ENCODE measurements at regions not wholly inside any gene's neighbourhood (a gene's known extent, or its start where the extent isn't known, plus 50 kb on each side); places are given as distances from the start of the nearest gene placed in this dataset.

DNA sequence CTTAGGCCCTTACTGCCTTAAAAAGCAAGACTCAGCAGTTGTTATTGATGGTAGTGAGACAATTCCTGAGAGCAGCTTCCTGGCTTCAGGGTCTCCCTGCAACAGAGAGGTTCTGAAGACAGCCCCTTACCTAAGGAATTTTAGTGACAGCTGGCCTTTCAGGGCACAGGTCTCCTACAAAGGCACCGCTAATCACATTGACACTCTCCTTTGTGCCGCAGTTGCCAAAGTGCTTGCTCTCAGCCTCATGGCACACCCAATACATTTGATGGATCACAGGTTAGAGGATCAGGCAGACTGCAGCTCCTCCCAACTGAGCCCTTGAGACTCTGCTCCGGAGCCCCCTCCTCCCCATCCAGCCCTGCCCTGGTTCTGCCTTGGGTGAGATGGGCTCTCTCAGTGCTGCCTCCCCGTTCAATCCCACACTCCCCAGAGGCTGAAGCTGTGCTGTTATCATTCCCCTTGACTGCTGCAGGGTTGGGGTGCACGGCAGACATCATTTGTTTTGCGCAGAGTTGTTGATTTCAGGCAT is 198.2 kb downstream of the EMX2 start:
- Histone ChIP-seq H3K4me3 (ENCODE audit: low read length in 2 of 2) (no peak overlapping the region), H3K4me1 (ENCODE audit: control insufficient read depth in 1 of 2, insufficient read depth in 2 of 2, low read length in 2 of 2) (no peaks in the 10 kb centered on the region), H3K36me3 (ENCODE audit: control insufficient read depth in 1 of 2, insufficient read depth in 2 of 2, low read length in 1 of 2) (no peaks in the 10 kb centered on the region), H3K27me3 (ENCODE audit: control insufficient read depth in 1 of 2, insufficient read depth in 2 of 2, low read length in 1 of 2) (no peaks in the 10 kb centered on the region), H3K9me3 (ENCODE audit: control insufficient read depth, low read length) (no peaks in the 10 kb centered on the region), H3K27ac (ENCODE audit: low read depth in 1 of 2, low read length in 2 of 2) (no peak overlapping the region)
- DNase-seq, result no peak
- ATAC-seq (ENCODE audit: low FRiP score), result no peak
- 51 to 57% methylated on average over 6 of the region's 6 CpGs for WGBS, 2 donors
- intact Hi-C loops (cut with DNase I), result no loop called here

- H3K36me3 ChIP-seq (ENCODE audit: control insufficient read depth in 1 of 2, insufficient read depth in 2 of 2, low read length in 1 of 2), result no peaks in the 10 kb centered on the region
- no peaks in the 10 kb centered on the region for H3K27me3 ChIP-seq (ENCODE audit: control insufficient read depth in 1 of 2, insufficient read depth in 2 of 2, low read length in 1 of 2)
- WGBS, 2 donors, result 79 to 80% methylated on average over 4 of the region's 4 CpGs
- DNase-seq (no peak), ATAC-seq (ENCODE audit: low FRiP score) (no peak)
- intact Hi-C loops (cut with DNase I), result no loop called here
- H3K9me3 ChIP-seq (ENCODE audit: control insufficient read depth, low read length), result no peaks in the 10 kb centered on the region
- no peak overlapping the region for H3K4me3 ChIP-seq (ENCODE audit: low read length in 2 of 2)
- H3K27ac ChIP-seq (ENCODE audit: low read depth in 1 of 2, low read length in 2 of 2), result no peak overlapping the region
- no peaks in the 10 kb centered on the region for H3K4me1 ChIP-seq (ENCODE audit: control insufficient read depth in 1 of 2, insufficient read depth in 2 of 2, low read length in 2 of 2)
Measured at GRCh38 chr10:117741524-117741923, 199.0 kb downstream of the EMX2 start.

GRCh38 chr10:117743509-117743908 is 201.0 kb downstream of the EMX2 start:
- ATAC-seq (ENCODE audit: low FRiP score) (no peak), DNase-seq (no peak)
- Histone ChIP-seq H3K36me3 (ENCODE audit: control insufficient read depth in 1 of 2, insufficient read depth in 2 of 2, low read length in 1 of 2) (no peaks in the 10 kb centered on the region), H3K27me3 (ENCODE audit: control insufficient read depth in 1 of 2, insufficient read depth in 2 of 2, low read length in 1 of 2) (no peaks in the 10 kb centered on the region), H3K4me3 (ENCODE audit: low read length in 2 of 2) (no peak overlapping the region), H3K9me3 (ENCODE audit: control insufficient read depth, low read length) (no peaks in the 10 kb centered on the region), H3K4me1 (ENCODE audit: control insufficient read depth in 1 of 2, insufficient read depth in 2 of 2, low read length in 2 of 2) (no peaks in the 10 kb centered on the region), H3K27ac (ENCODE audit: low read depth in 1 of 2, low read length in 2 of 2) (no peak overlapping the region)
- intact Hi-C loops (cut with DNase I), result no loop called here
- WGBS, 2 donors, result 81% methylated on average over 7 of the region's 7 CpGs

DNA sequence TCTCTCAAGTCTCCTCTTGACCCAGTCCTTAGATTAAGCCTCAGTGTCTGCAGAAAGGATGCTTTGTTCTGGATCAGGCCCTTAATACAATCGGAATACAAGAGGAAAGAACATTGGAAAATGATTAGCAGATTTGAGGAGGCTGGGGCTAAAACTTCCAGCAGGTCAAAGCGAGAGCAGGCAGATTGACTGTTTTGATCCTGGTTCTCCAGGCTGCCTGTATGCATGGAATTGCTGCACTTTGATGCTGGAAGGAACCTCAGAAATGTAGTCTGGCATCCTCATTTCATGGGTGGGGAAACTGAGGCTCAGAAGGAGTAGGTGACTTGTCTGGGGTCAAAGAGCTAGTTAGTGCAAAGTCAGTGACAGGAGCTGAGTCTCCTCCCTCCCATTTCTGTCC is 202.8 kb downstream of the EMX2 start:
- intact Hi-C loops (cut with DNase I), result no loop called here
- DNase-seq, result no peak
- Histone ChIP-seq H3K36me3 (ENCODE audit: control insufficient read depth in 1 of 2, insufficient read depth in 2 of 2, low read length in 1 of 2) (no peaks in the 10 kb centered on the region), H3K27me3 (ENCODE audit: control insufficient read depth in 1 of 2, insufficient read depth in 2 of 2, low read length in 1 of 2) (no peaks in the 10 kb centered on the region), H3K4me1 (ENCODE audit: control insufficient read depth in 1 of 2, insufficient read depth in 2 of 2, low read length in 2 of 2) (no peaks in the 10 kb centered on the region), H3K9me3 (ENCODE audit: control insufficient read depth, low read length) (no peaks in the 10 kb centered on the region), H3K27ac (ENCODE audit: low read depth in 1 of 2, low read length in 2 of 2) (no peak overlapping the region), H3K4me3 (ENCODE audit: low read length in 2 of 2) (no peak overlapping the region)
- WGBS, 2 donors, result 77 to 81% methylated on average over 2 of the region's 2 CpGs
- ATAC-seq (ENCODE audit: low FRiP score), result no peak

DNA sequence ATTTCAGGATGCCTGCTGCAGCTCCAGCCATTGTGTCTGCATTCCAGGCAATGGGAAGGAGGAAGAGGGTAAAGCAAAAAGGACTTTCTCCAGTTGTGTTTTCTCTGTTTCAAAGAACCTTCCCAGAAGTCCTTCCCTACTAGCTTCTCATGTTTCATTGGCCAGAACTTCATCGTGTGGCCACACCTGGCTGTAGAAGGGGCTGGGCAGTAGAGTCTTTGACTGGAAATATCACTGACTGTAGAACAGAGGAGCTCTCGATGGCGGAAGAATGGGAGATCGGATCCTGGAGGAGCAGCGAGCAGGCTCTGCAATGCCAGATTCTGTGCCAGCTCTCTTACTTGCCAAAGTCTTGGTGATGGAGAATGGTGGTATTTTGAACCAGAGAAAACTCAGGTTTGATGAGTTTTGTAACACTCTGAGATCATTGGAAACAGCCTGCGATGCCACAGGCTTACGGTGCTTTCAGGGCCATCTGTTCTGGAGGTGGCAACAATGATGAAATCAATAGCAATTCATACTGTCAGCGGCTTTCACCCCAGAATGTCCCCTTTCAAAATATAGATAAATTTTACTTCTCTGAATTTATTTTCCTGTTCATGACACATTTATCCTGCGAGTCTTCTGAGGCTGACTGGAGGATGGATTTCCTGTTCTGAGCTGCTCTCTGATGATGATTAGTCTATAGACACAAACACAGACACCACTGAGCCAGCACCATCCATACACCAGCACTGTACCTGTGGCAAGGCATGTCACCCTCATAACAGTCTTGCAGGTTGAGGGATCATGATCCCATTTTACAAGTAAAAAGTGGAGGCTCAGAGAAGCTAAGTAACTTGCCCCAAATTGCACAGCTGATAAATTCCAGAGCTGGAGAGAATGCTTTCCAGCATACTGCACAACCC is 204.2 kb downstream of the EMX2 start:
- no peak for ATAC-seq (ENCODE audit: low FRiP score)
- Histone ChIP-seq H3K27ac (ENCODE audit: low read depth in 1 of 2, low read length in 2 of 2) (no peak overlapping the region), H3K9me3 (ENCODE audit: control insufficient read depth, low read length) (no peaks in the 10 kb centered on the region), H3K36me3 (ENCODE audit: control insufficient read depth in 1 of 2, insufficient read depth in 2 of 2, low read length in 1 of 2) (no peaks in the 10 kb centered on the region), H3K4me1 (ENCODE audit: control insufficient read depth in 1 of 2, insufficient read depth in 2 of 2, low read length in 2 of 2) (no peaks in the 10 kb centered on the region), H3K4me3 (ENCODE audit: low read length in 2 of 2) (no peak overlapping the region), H3K27me3 (ENCODE audit: control insufficient read depth in 1 of 2, insufficient read depth in 2 of 2, low read length in 1 of 2) (no peaks in the 10 kb centered on the region)
- WGBS, 2 donors, result 70 to 77% methylated on average over 9 of the region's 9 CpGs
- intact Hi-C loops (cut with DNase I), result no loop called here
- DNase-seq, result no peak

- H3K9me3 ChIP-seq (ENCODE audit: control insufficient read depth, low read length), result no peaks in the 10 kb centered on the region
- no peaks in the 10 kb centered on the region for H3K36me3 ChIP-seq (ENCODE audit: control insufficient read depth in 1 of 2, insufficient read depth in 2 of 2, low read length in 1 of 2)
- intact Hi-C loops (cut with DNase I), result no loop called here
- WGBS, 2 donors, result 83 to 84% methylated on average over 12 of the region's 12 CpGs
- no peaks in the 10 kb centered on the region for H3K27me3 ChIP-seq (ENCODE audit: control insufficient read depth in 1 of 2, insufficient read depth in 2 of 2, low read length in 1 of 2)
- H3K4me3 ChIP-seq (ENCODE audit: low read length in 2 of 2), result no peak overlapping the region
- DNase-seq (no peak), ATAC-seq (ENCODE audit: low FRiP score) (no peak)
- no peaks in the 10 kb centered on the region for H3K4me1 ChIP-seq (ENCODE audit: control insufficient read depth in 1 of 2, insufficient read depth in 2 of 2, low read length in 2 of 2)
- no peak overlapping the region for H3K27ac ChIP-seq (ENCODE audit: low read depth in 1 of 2, low read length in 2 of 2)
Measured at GRCh38 chr10:117747636-117748035, 205.1 kb downstream of the EMX2 start.

DNA sequence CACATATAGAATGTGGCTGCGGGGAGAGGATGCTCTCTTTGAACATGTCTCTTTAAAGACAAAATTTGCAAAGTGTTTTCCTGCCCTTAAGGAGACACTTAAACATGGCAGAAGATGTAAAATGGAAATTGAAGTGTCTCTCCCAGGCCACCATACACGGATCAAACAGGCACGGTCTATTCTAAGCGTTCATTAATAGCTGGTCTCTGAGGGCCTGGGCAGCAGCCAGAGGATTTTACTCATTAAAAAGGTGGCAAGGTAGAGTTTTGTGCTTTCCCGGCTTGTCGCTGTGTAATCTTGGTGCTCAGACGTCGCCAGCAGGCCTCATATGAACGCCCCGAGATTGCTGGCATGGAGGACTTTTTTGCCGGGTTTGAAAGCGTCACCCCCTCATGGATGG is 205.5 kb downstream of the EMX2 start:
- no peak for ATAC-seq (ENCODE audit: low FRiP score)
- Histone ChIP-seq H3K4me1 (ENCODE audit: control insufficient read depth in 1 of 2, insufficient read depth in 2 of 2, low read length in 2 of 2) (no peaks in the 10 kb centered on the region), H3K9me3 (ENCODE audit: control insufficient read depth, low read length) (no peaks in the 10 kb centered on the region), H3K4me3 (ENCODE audit: low read length in 2 of 2) (no peak overlapping the region), H3K27me3 (ENCODE audit: control insufficient read depth in 1 of 2, insufficient read depth in 2 of 2, low read length in 1 of 2) (no peaks in the 10 kb centered on the region), H3K27ac (ENCODE audit: low read depth in 1 of 2, low read length in 2 of 2) (no peak overlapping the region), H3K36me3 (ENCODE audit: control insufficient read depth in 1 of 2, insufficient read depth in 2 of 2, low read length in 1 of 2) (no peaks in the 10 kb centered on the region)
- intact Hi-C loops (cut with DNase I), result no loop called here
- DNase-seq, result no peak
- 80 to 83% methylated on average over 12 of the region's 12 CpGs for WGBS, 2 donors

DNA sequence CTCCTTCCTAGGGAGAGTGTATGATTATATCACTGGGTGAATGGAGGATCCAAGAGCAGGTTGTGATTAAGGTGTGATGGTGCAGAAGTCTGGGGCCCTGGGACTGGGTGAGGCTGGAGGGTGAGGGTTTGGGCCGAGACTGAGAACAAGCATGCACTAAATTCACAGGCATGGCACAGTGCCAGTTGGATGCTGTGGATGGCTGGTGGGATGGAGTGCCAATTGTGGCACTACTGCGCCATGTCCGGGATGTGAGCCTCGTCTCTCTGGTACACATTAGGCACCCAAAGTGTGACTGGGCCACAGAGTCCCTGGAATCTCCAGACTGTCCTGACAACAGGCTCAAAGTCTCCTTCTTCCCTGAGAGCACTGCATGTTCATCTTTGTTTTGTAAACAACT is 208.1 kb downstream of the EMX2 start:
- no peak for DNase-seq
- ATAC-seq (ENCODE audit: low FRiP score), result no peak
- H3K4me3 ChIP-seq (ENCODE audit: low read length in 2 of 2), result no peak overlapping the region

GRCh38 chr10:117751259-117751658 is 208.7 kb downstream of the EMX2 start:
- Histone ChIP-seq H3K36me3 (ENCODE audit: control insufficient read depth in 1 of 2, insufficient read depth in 2 of 2, low read length in 1 of 2) (no peaks in the 10 kb centered on the region), H3K4me1 (ENCODE audit: control insufficient read depth in 1 of 2, insufficient read depth in 2 of 2, low read length in 2 of 2) (no peaks in the 10 kb centered on the region), H3K27me3 (ENCODE audit: control insufficient read depth in 1 of 2, insufficient read depth in 2 of 2, low read length in 1 of 2) (peaks cover 0 to 2% of the 10 kb centered on the region in 2 donors), H3K4me3 (ENCODE audit: low read length in 2 of 2) (no peak overlapping the region), H3K27ac (ENCODE audit: low read depth in 1 of 2, low read length in 2 of 2) (no peak overlapping the region), H3K9me3 (ENCODE audit: control insufficient read depth, low read length) (no peaks in the 10 kb centered on the region)
- no peak for DNase-seq
- no peak for ATAC-seq (ENCODE audit: low FRiP score)
- 90 to 96% methylated on average over 1 of the region's 1 CpG for WGBS, 2 donors
- intact Hi-C loops (cut with DNase I), result no loop called here

More for the DNA sequence above, 208.1 kb downstream of the EMX2 start:
- WGBS, 2 donors, result 77 to 80% methylated on average over 4 of the region's 4 CpGs
- H3K4me1 ChIP-seq (ENCODE audit: control insufficient read depth in 1 of 2, insufficient read depth in 2 of 2, low read length in 2 of 2), result no peaks in the 10 kb centered on the region
- intact Hi-C loops (cut with DNase I), result no loop called here
- H3K27ac ChIP-seq (ENCODE audit: low read depth in 1 of 2, low read length in 2 of 2), result no peak overlapping the region
- peaks cover 0 to 2% of the 10 kb centered on the region in 2 donors for H3K27me3 ChIP-seq (ENCODE audit: control insufficient read depth in 1 of 2, insufficient read depth in 2 of 2, low read length in 1 of 2)
- H3K9me3 ChIP-seq (ENCODE audit: control insufficient read depth, low read length), result no peaks in the 10 kb centered on the region
- H3K36me3 ChIP-seq (ENCODE audit: control insufficient read depth in 1 of 2, insufficient read depth in 2 of 2, low read length in 1 of 2), result no peaks in the 10 kb centered on the region
